BLaER1 treated with 17β-estradiol and CSF1 and Interleukin-3, amounts not matched to agents 10 nM and 100 nM (cell line): ENCODE measurements at regions not wholly inside any gene's neighbourhood (a gene's known extent, or its start where the extent isn't known, plus 50 kb on each side); places are given as distances from the start of the nearest gene placed in this dataset.
"Not testable (repeated sequence)": the region's sequence is repeated elsewhere in the genome, so short reads cannot be mapped to it uniquely, and the experiment has no call there.

Experiments used
- H3K27ac ChIP-seq, 11 experiments: shearing (Covaris generic); formaldehyde crosslinking; 2 replicates each; pipeline ENCODE4 v1.8.1; 2022
- H3K27me3 ChIP-seq, 11 experiments: shearing (Covaris generic); formaldehyde crosslinking; 2 replicates each; pipeline ENCODE4 v1.8.1; 2022
- H3K36me3 ChIP-seq, 11 experiments: shearing (Covaris generic); formaldehyde crosslinking; 2 replicates each; pipeline ENCODE4 v1.8.1; 2022
- H3K4me1 ChIP-seq, 10 experiments: shearing (Covaris generic); formaldehyde crosslinking; 2 replicates each; pipeline ENCODE4 v1.8.1; 2022
- H3K4me2 ChIP-seq, 11 experiments: shearing (Covaris generic); formaldehyde crosslinking; 2 replicates each; pipeline ENCODE4 v1.8.1; 2022
- H3K4me3 ChIP-seq, 10 experiments: shearing (Covaris generic); formaldehyde crosslinking; 2 replicates each; pipeline ENCODE4 v1.8.1; 2022
- H3K9ac ChIP-seq, 11 experiments: shearing (Covaris generic); formaldehyde crosslinking; 2 replicates each; pipeline ENCODE4 v1.8.1; 2022
- H3K9me3 ChIP-seq, 11 experiments: shearing (Covaris generic); formaldehyde crosslinking; replicated peaks in 1 of 11; 2 replicates each; pipeline ENCODE4 v1.8.1; 2022
- H4K20me1 ChIP-seq, 11 experiments: shearing (Covaris generic); formaldehyde crosslinking; 2 replicates each; pipeline ENCODE4 v1.8.1; 2022

- not testable (repeated sequence) for H3K4me2 ChIP-seq, H3K4me3 ChIP-seq, H3K27ac ChIP-seq, H3K9ac ChIP-seq, H4K20me1 ChIP-seq, H3K27me3 ChIP-seq, H3K4me1 ChIP-seq, H3K36me3 ChIP-seq, H3K9me3 ChIP-seq
Measured at GRCh38 chr2:87633287-87633963, 114.5 kb upstream of the PLGLB2 start.

- H4K20me1 ChIP-seq, H3K36me3 ChIP-seq, H3K27ac ChIP-seq, H3K4me2 ChIP-seq, H3K9me3 ChIP-seq, H3K4me3 ChIP-seq, H3K27me3 ChIP-seq, H3K4me1 ChIP-seq, H3K9ac ChIP-seq: not testable (repeated sequence)
Measured at GRCh38 chr2:87634106-87634505, 113.8 kb upstream of the PLGLB2 start.

- H3K27me3 ChIP-seq, H3K9ac ChIP-seq, H4K20me1 ChIP-seq, H3K4me3 ChIP-seq, H3K9me3 ChIP-seq, H3K27ac ChIP-seq, H3K4me2 ChIP-seq, H3K4me1 ChIP-seq, H3K36me3 ChIP-seq: not testable (repeated sequence)
Measured at GRCh38 chr2:87634971-87635650, 112.8 kb upstream of the PLGLB2 start.

- H3K9ac ChIP-seq, H4K20me1 ChIP-seq, H3K27me3 ChIP-seq, H3K4me3 ChIP-seq, H3K4me1 ChIP-seq, H3K9me3 ChIP-seq, H3K36me3 ChIP-seq, H3K4me2 ChIP-seq, H3K27ac ChIP-seq: not testable (repeated sequence)
Measured at GRCh38 chr2:87636246-87636645, 111.6 kb upstream of the PLGLB2 start.

GRCh38 chr2:87636735-87637134 lies 111.2 kb upstream of the PLGLB2 start:
- not testable (repeated sequence) for H3K9me3 ChIP-seq, H3K4me3 ChIP-seq, H3K27me3 ChIP-seq, H3K36me3 ChIP-seq, H3K9ac ChIP-seq, H3K4me2 ChIP-seq, H4K20me1 ChIP-seq, H3K27ac ChIP-seq, H3K4me1 ChIP-seq

- H3K9me3 ChIP-seq, H4K20me1 ChIP-seq, H3K4me2 ChIP-seq, H3K9ac ChIP-seq, H3K27me3 ChIP-seq, H3K27ac ChIP-seq, H3K4me3 ChIP-seq, H3K36me3 ChIP-seq, H3K4me1 ChIP-seq: not testable (repeated sequence)
Measured at GRCh38 chr2:87637249-87637990, 110.5 kb upstream of the PLGLB2 start.

- H3K27me3 ChIP-seq, H3K36me3 ChIP-seq, H4K20me1 ChIP-seq, H3K9ac ChIP-seq, H3K4me1 ChIP-seq, H3K9me3 ChIP-seq, H3K4me3 ChIP-seq, H3K4me2 ChIP-seq, H3K27ac ChIP-seq: not testable (repeated sequence)
Measured at GRCh38 chr2:87638114-87638807, 109.6 kb upstream of the PLGLB2 start.

- H3K4me3 ChIP-seq, H3K9me3 ChIP-seq, H3K9ac ChIP-seq, H3K27ac ChIP-seq, H3K4me1 ChIP-seq, H3K4me2 ChIP-seq, H4K20me1 ChIP-seq, H3K36me3 ChIP-seq, H3K27me3 ChIP-seq: not testable (repeated sequence)
Measured at GRCh38 chr2:87638872-87639271, 109.0 kb upstream of the PLGLB2 start.

- not testable (repeated sequence) for H4K20me1 ChIP-seq, H3K9ac ChIP-seq, H3K4me1 ChIP-seq
Measured at GRCh38 chr2:87639801-87640440, 108.0 kb upstream of the PLGLB2 start.

GRCh38 chr2:87640961-87641563 lies 106.8 kb upstream of the PLGLB2 start:
- not testable (repeated sequence) for H3K9ac ChIP-seq, H3K36me3 ChIP-seq, H3K27ac ChIP-seq, H3K27me3 ChIP-seq, H3K4me2 ChIP-seq, H3K4me1 ChIP-seq, H3K9me3 ChIP-seq, H4K20me1 ChIP-seq, H3K4me3 ChIP-seq

More at GRCh38 chr2:87639801-87640440, 108.0 kb upstream of the PLGLB2 start:
- H3K4me3 ChIP-seq, H3K27me3 ChIP-seq, H3K9me3 ChIP-seq, H3K27ac ChIP-seq, H3K36me3 ChIP-seq, H3K4me2 ChIP-seq: not testable (repeated sequence)

GRCh38 chr2:87643165-87643564 lies 104.7 kb upstream of the PLGLB2 start:
- H3K27ac ChIP-seq, H3K4me1 ChIP-seq: not testable (repeated sequence)

GRCh38 chr2:87647737-87648498 lies 100.0 kb upstream of the PLGLB2 start:
- H3K27me3 ChIP-seq, H3K36me3 ChIP-seq, H3K4me2 ChIP-seq, H3K4me1 ChIP-seq, H4K20me1 ChIP-seq, H3K9ac ChIP-seq, H3K4me3 ChIP-seq, H3K27ac ChIP-seq, H3K9me3 ChIP-seq: not testable (repeated sequence)

More at GRCh38 chr2:87643165-87643564, 104.7 kb upstream of the PLGLB2 start:
- not testable (repeated sequence) for H3K36me3 ChIP-seq, H3K4me2 ChIP-seq, H4K20me1 ChIP-seq, H3K27me3 ChIP-seq, H3K9me3 ChIP-seq, H3K4me3 ChIP-seq, H3K9ac ChIP-seq

GRCh38 chr2:87648815-87649214 lies 99.1 kb upstream of the PLGLB2 start:
- not testable (repeated sequence) for H3K9me3 ChIP-seq, H3K27ac ChIP-seq, H3K4me2 ChIP-seq, H3K36me3 ChIP-seq, H3K9ac ChIP-seq, H3K4me1 ChIP-seq, H3K27me3 ChIP-seq, H4K20me1 ChIP-seq, H3K4me3 ChIP-seq
